ENCODE measurements at regions not wholly inside any gene's neighbourhood (a gene's known extent, or its start where the extent isn't known, plus 50 kb on each side); places are given as distances from the start of the nearest gene placed in this dataset.

DNA sequence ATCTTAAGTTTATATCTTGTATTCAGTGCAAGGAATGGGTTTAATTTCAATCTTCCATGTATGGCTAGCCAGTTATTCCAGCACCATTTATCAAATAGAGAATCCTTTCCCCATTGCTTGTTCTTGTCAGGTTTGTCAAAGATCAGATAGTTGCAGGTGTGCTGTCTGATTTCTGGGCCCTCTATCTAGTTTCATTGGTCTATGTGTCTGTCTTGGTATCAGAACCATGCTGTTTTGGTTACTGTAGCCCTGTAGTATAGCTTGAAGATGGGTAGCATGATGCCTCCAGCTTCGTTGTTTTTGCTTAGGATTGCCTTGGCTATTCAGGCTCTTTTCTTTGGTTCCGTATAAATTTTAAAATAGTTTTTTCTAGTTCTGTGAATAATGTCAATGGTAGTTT is 200.0 kb downstream of the MANEA start:
- no peak for TF ChIP-seq TCF12 (IDR thresholded peaks at IDR 0.05; ENCODE audit: low read depth)
- TF ChIP-seq EP300 (IDR thresholded peaks at IDR 0.05; ENCODE audit: borderline replicate concordance) = no peak
- TF ChIP-seq TAF1 (IDR thresholded peaks at IDR 0.05; ENCODE audit: low read depth) = no peak
- TF ChIP-seq ZBTB7A (IDR thresholded peaks at IDR 0.05; ENCODE audit: low read depth) = no peak
- TF ChIP-seq TEAD4 (IDR thresholded peaks at IDR 0.05) = no peak
- TF ChIP-seq, protein P1, sequence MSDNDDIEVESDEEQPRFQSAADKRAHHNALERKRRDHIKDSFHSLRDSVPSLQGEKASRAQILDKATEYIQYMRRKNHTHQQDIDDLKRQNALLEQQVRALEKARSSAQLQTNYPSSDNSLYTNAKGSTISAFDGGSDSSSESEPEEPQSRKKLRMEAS (IDR thresholded peaks at IDR 0.05) = no peak
- TF ChIP-seq NFIC (IDR thresholded peaks at IDR 0.05) = no peak
- TF ChIP-seq YY1 (IDR thresholded peaks at IDR 0.05; ENCODE audit: low read depth) = no peak
- no peak for TF ChIP-seq RAD21 (IDR thresholded peaks at IDR 0.05; ENCODE audit: low read depth)
- TF ChIP-seq, protein P2, sequence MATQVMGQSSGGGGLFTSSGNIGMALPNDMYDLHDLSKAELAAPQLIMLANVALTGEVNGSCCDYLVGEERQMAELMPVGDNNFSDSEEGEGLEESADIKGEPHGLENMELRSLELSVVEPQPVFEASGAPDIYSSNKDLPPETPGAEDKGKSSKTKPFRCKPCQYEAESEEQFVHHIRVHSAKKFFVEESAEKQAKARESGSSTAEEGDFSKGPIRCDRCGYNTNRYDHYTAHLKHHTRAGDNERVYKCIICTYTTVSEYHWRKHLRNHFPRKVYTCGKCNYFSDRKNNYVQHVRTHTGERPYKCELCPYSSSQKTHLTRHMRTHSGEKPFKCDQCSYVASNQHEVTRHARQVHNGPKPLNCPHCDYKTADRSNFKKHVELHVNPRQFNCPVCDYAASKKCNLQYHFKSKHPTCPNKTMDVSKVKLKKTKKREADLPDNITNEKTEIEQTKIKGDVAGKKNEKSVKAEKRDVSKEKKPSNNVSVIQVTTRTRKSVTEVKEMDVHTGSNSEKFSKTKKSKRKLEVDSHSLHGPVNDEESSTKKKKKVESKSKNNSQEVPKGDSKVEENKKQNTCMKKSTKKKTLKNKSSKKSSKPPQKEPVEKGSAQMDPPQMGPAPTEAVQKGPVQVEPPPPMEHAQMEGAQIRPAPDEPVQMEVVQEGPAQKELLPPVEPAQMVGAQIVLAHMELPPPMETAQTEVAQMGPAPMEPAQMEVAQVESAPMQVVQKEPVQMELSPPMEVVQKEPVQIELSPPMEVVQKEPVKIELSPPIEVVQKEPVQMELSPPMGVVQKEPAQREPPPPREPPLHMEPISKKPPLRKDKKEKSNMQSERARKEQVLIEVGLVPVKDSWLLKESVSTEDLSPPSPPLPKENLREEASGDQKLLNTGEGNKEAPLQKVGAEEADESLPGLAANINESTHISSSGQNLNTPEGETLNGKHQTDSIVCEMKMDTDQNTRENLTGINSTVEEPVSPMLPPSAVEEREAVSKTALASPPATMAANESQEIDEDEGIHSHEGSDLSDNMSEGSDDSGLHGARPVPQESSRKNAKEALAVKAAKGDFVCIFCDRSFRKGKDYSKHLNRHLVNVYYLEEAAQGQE (IDR thresholded peaks at IDR 0.05; ENCODE audit: low read depth) = no peak
- TF ChIP-seq EGR1 (IDR thresholded peaks at IDR 0.05) = no peak
- no peak for TF ChIP-seq CREB1 (IDR thresholded peaks at IDR 0.05; ENCODE audit: low read depth)
- no peak for TF ChIP-seq FOXM1 (IDR thresholded peaks at IDR 0.05; ENCODE audit: borderline replicate concordance, low read depth)
- no peak for TF ChIP-seq CEBPB (IDR thresholded peaks at IDR 0.05)
- TF ChIP-seq, protein P3, sequence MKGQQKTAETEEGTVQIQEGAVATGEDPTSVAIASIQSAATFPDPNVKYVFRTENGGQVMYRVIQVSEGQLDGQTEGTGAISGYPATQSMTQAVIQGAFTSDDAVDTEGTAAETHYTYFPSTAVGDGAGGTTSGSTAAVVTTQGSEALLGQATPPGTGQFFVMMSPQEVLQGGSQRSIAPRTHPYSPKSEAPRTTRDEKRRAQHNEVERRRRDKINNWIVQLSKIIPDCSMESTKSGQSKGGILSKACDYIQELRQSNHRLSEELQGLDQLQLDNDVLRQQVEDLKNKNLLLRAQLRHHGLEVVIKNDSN (IDR thresholded peaks at IDR 0.05) = no peak

GRCh38 chr6:95780037-95780436 is 202.7 kb downstream of the MANEA start:
- TF ChIP-seq TEAD4 (IDR thresholded peaks at IDR 0.05) (no peak), YY1 (IDR thresholded peaks at IDR 0.05; ENCODE audit: low read depth) (no peak), RAD21 (IDR thresholded peaks at IDR 0.05; ENCODE audit: low read depth) (no peak), EGR1 (IDR thresholded peaks at IDR 0.05) (no peak), ZBTB7A (IDR thresholded peaks at IDR 0.05; ENCODE audit: low read depth) (no peak), EP300 (IDR thresholded peaks at IDR 0.05; ENCODE audit: borderline replicate concordance) (no peak), NFIC (IDR thresholded peaks at IDR 0.05) (no peak)
- TF ChIP-seq, protein P3 (IDR thresholded peaks at IDR 0.05) = no peak
- TF ChIP-seq, protein P2 (IDR thresholded peaks at IDR 0.05; ENCODE audit: low read depth) = no peak

- TF ChIP-seq EP300 (IDR thresholded peaks at IDR 0.05; ENCODE audit: borderline replicate concordance) = no peak
- TF ChIP-seq CREB1 (IDR thresholded peaks at IDR 0.05; ENCODE audit: low read depth) = no peak
- TF ChIP-seq YY1 (IDR thresholded peaks at IDR 0.05; ENCODE audit: low read depth) = no peak
- TF ChIP-seq TAF1 (IDR thresholded peaks at IDR 0.05; ENCODE audit: low read depth) = no peak
- no peak for TF ChIP-seq TEAD4 (IDR thresholded peaks at IDR 0.05)
- TF ChIP-seq ZBTB7A (IDR thresholded peaks at IDR 0.05; ENCODE audit: low read depth) = no peak
- no peak for TF ChIP-seq EGR1 (IDR thresholded peaks at IDR 0.05)
- no peak for TF ChIP-seq CEBPB (IDR thresholded peaks at IDR 0.05)
- TF ChIP-seq, protein P2 (IDR thresholded peaks at IDR 0.05; ENCODE audit: low read depth) = no peak
- TF ChIP-seq, protein P3 (IDR thresholded peaks at IDR 0.05) = no peak
- TF ChIP-seq NFIC (IDR thresholded peaks at IDR 0.05) = no peak
- TF ChIP-seq FOXM1 (IDR thresholded peaks at IDR 0.05; ENCODE audit: borderline replicate concordance, low read depth) = no peak
- TF ChIP-seq, protein P1 (IDR thresholded peaks at IDR 0.05) = no peak
- TF ChIP-seq RAD21 (IDR thresholded peaks at IDR 0.05; ENCODE audit: low read depth) = no peak
- TF ChIP-seq TCF12 (IDR thresholded peaks at IDR 0.05; ENCODE audit: low read depth) = no peak
Observed at GRCh38 chr6:95784019-95784418, 206.7 kb downstream of the MANEA start.

- TF ChIP-seq FOXM1 (IDR thresholded peaks at IDR 0.05; ENCODE audit: borderline replicate concordance, low read depth) (no peak), CEBPB (IDR thresholded peaks at IDR 0.05) (no peak), EGR1 (IDR thresholded peaks at IDR 0.05) (no peak), CREB1 (IDR thresholded peaks at IDR 0.05; ENCODE audit: low read depth) (no peak), YY1 (IDR thresholded peaks at IDR 0.05; ENCODE audit: low read depth) (no peak), ZBTB7A (IDR thresholded peaks at IDR 0.05; ENCODE audit: low read depth) (no peak), TAF1 (IDR thresholded peaks at IDR 0.05; ENCODE audit: low read depth) (no peak), TEAD4 (IDR thresholded peaks at IDR 0.05) (no peak), EP300 (IDR thresholded peaks at IDR 0.05; ENCODE audit: borderline replicate concordance) (no peak), NFIC (IDR thresholded peaks at IDR 0.05) (no peak), RAD21 (IDR thresholded peaks at IDR 0.05; ENCODE audit: low read depth) (no peak), TCF12 (IDR thresholded peaks at IDR 0.05; ENCODE audit: low read depth) (no peak)
- TF ChIP-seq, protein P1 (IDR thresholded peaks at IDR 0.05) = no peak
- TF ChIP-seq, protein P3 (IDR thresholded peaks at IDR 0.05) = no peak
- TF ChIP-seq, protein P2 (IDR thresholded peaks at IDR 0.05; ENCODE audit: low read depth) = no peak
Observed at GRCh38 chr6:95784869-95785268, 207.5 kb downstream of the MANEA start.

Measured in Ishikawa (cell line).